ENCODE measurements at regions not wholly inside any gene's neighbourhood (a gene's known extent, or its start where the extent isn't known, plus 50 kb on each side); places are given as distances from the start of the nearest gene placed in this dataset.

DNA sequence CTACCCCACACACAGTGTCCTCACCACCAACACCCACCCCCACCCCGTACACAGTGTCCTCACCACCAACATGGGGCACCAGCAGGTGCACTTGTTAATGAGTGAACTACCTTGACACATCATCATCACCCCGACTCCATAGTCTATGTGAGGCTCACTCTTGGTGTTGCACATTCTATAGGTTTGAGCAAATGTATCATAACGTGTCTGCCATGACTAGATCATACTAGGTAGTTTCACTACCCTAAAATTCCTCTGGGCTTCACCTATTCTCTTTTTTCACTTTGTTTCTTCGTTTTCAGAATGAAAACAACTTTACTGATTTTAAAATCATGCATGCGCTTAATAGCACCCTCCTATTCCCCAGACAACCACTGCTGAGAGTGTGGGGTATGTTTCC is 102.6 kb upstream of the SLC6A6 start:
- TF ChIP-seq POLR2AphosphoS5 (IDR thresholded peaks at IDR 0.05; ENCODE audit: low read depth, low read length) (no peak), ZNF274 (IDR thresholded peaks at IDR 0.05; ENCODE audit: borderline replicate concordance, extremely low read depth, low read length) (no peak), SP1 (IDR thresholded peaks at IDR 0.05; ENCODE audit: low read depth, low read length) (no peak), POLR2A (IDR thresholded peaks at IDR 0.05; ENCODE audit: control extremely low read depth in 1 of 2, low read depth in 2 of 2, low read length in 2 of 2) (no peak), YY1 (IDR thresholded peaks at IDR 0.05; ENCODE audit: low read depth, low read length) (no peak)
- TF ChIP-seq, protein P1, sequence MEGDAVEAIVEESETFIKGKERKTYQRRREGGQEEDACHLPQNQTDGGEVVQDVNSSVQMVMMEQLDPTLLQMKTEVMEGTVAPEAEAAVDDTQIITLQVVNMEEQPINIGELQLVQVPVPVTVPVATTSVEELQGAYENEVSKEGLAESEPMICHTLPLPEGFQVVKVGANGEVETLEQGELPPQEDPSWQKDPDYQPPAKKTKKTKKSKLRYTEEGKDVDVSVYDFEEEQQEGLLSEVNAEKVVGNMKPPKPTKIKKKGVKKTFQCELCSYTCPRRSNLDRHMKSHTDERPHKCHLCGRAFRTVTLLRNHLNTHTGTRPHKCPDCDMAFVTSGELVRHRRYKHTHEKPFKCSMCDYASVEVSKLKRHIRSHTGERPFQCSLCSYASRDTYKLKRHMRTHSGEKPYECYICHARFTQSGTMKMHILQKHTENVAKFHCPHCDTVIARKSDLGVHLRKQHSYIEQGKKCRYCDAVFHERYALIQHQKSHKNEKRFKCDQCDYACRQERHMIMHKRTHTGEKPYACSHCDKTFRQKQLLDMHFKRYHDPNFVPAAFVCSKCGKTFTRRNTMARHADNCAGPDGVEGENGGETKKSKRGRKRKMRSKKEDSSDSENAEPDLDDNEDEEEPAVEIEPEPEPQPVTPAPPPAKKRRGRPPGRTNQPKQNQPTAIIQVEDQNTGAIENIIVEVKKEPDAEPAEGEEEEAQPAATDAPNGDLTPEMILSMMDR (IDR thresholded peaks at IDR 0.05; ENCODE audit: control extremely low read depth in 1 of 3, insufficient read depth in 1 of 3, low read depth in 1 of 3, low read length in 3 of 3) = no peak

All from H1 (cell line).